Lower leg skin (tissue), 3 donors: ENCODE measurements at regions not wholly inside any gene's neighbourhood (a gene's known extent, or its start where the extent isn't known, plus 50 kb on each side); places are given as distances from the start of the nearest gene placed in this dataset.

Experiments
- POLR2A ChIP-seq, 2 donors: fragments of 450-650 bp; IDR thresholded peaks; one replicate each; pipeline ENCODE4 v1.6.1; 2016 to 2017; ENCODE audit warnings: antibody characterized with exemption in 2 of 2, mild to moderate bottlenecking in 1 of 2, moderate library complexity in 1 of 2
- TF ChIP-seq, protein P1 (sequence below), 3 donors: fragments of 450-650 bp; IDR thresholded peaks; one replicate each; pipeline ENCODE4 v1.5.1; 2016; ENCODE audit warnings: antibody characterized with exemption in 3 of 3, mild to moderate bottlenecking in 3 of 3, moderate library complexity in 2 of 3

DNA sequence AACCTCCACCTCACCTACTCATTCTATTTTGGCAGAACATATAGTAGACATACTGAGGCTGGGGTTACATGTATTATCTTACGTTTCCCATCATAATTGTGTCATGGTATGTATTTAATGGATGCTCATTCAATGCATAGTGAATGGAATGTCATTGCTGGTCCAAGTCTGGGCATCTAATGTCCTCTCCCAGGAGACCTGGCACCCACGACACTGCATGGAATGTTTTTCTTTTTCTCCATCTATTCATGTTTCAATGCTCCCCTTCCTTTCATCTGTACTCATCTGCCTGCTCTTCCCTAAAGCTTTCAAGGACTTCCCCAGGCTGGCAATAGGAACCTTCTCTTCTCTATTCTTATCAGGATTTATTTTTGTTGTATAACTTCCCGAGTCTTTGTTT, 50.8 kb upstream of the SLIT3 start:
- TF ChIP-seq, protein P1, sequence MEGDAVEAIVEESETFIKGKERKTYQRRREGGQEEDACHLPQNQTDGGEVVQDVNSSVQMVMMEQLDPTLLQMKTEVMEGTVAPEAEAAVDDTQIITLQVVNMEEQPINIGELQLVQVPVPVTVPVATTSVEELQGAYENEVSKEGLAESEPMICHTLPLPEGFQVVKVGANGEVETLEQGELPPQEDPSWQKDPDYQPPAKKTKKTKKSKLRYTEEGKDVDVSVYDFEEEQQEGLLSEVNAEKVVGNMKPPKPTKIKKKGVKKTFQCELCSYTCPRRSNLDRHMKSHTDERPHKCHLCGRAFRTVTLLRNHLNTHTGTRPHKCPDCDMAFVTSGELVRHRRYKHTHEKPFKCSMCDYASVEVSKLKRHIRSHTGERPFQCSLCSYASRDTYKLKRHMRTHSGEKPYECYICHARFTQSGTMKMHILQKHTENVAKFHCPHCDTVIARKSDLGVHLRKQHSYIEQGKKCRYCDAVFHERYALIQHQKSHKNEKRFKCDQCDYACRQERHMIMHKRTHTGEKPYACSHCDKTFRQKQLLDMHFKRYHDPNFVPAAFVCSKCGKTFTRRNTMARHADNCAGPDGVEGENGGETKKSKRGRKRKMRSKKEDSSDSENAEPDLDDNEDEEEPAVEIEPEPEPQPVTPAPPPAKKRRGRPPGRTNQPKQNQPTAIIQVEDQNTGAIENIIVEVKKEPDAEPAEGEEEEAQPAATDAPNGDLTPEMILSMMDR (IDR thresholded peaks at IDR 0.05) = no peak
- no peak for TF ChIP-seq POLR2A (IDR thresholded peaks at IDR 0.05)
